ENCODE measurements at regions not wholly inside any gene's neighbourhood (a gene's known extent, or its start where the extent isn't known, plus 50 kb on each side); places are given as distances from the start of the nearest gene placed in this dataset.

GRCh38 chr17:36661047-36661666, 59.8 kb downstream of the MRM1 start:
- intact Hi-C loops (cut with DNase I) = no loop called here
- DNase-seq = peak in 8 of 10 donors; percentile 31 to 95 (median 62)

DNA sequence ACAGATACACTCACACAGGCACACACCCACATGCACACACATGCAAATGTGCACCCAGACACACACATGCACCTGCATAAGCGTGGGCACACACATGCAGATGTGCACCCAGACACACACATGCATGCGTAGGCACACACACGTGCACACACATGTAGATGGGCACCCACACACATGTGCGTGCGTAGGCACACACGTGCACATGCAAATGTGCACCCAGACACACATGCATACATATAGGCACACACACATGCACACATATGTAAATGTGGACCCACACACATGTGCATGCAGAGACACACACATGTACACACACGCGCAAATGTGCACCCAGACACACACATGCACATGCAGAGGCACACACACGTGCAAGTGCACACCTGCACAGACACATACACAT, 60.3 kb downstream of the MRM1 start:
- no peak for DNase-seq
- intact Hi-C loops (cut with DNase I) = no loop called here

DNA sequence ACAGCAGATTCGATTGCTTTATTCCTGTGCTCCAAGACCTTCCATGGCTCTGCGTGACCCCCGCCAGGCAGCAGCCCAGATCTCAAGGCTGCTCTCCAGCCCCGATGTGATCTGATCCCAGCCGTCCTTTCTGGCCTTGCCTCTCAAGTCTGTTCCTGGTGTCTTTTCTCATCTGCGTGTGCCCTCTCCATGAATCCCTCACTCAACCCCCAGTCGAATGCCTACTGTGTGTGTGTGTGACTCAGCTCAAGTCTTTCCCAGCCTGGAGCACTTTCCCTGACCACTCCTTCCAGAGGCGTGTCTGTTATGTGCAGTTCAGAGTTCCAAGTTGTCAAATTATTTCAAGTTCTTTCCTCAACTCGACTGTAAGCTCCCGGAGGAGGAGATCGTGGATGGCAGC, 64.0 kb downstream of the MRM1 start:
- no peak for DNase-seq
- intact Hi-C loops (cut with DNase I) = no loop called here

DNA sequence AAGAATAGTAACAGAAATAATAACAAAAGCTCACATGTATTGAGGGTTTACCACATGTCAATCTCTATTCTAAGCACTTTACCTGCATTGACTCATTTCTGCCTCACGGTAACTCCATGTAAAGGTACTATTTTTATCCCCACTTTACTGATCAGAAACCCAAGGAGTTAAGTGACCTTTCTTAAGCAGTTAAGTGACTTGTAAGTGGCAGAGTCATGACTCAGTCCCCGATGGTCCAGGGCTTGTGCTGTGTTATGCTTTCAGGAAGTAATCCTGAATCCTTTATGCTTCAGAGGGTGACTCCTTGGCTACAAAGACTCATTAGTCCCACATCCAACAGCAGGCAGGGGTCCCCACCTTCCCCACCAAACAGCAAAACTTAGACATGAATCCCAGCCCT, 66.5 kb downstream of the MRM1 start:
- DNase-seq = no peak
- intact Hi-C loops (cut with DNase I) = no loop called here

- intact Hi-C loops (cut with DNase I) = no loop called here
- no peak for DNase-seq
These were observed 67.4 kb downstream of the MRM1 start for GRCh38 chr17:36668824-36669223.

DNA sequence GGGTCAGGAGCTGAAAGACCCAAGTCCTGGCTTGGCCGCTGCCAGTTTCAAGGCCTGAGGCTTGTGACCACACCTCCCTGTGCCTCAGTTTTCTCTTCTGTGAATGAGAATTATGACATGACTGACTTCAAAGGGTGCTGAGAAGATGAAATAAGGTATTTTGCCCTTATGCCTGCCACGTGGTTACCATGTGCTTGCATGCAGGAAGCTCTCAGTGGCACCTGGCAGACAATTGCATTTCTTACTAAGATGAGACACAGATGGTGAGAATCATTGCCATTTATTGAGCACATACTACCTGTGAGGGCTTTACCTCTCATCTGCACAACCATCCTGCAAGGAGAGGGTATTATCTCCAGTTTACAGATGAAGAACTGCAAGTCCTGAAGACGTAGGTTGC, 69.8 kb downstream of the MRM1 start:
- no peak for DNase-seq
- intact Hi-C loops (cut with DNase I) = no loop called here

GRCh38 chr17:36672403-36672918, 71.1 kb downstream of the MRM1 start:
- intact Hi-C loops (cut with DNase I) = no loop called here
- peak in 1 of 10 donors; percentile 9 for DNase-seq

GRCh38 chr17:36673068-36673467, 71.7 kb downstream of the MRM1 start:
- no peak for DNase-seq
- intact Hi-C loops (cut with DNase I) = no loop called here

DNA sequence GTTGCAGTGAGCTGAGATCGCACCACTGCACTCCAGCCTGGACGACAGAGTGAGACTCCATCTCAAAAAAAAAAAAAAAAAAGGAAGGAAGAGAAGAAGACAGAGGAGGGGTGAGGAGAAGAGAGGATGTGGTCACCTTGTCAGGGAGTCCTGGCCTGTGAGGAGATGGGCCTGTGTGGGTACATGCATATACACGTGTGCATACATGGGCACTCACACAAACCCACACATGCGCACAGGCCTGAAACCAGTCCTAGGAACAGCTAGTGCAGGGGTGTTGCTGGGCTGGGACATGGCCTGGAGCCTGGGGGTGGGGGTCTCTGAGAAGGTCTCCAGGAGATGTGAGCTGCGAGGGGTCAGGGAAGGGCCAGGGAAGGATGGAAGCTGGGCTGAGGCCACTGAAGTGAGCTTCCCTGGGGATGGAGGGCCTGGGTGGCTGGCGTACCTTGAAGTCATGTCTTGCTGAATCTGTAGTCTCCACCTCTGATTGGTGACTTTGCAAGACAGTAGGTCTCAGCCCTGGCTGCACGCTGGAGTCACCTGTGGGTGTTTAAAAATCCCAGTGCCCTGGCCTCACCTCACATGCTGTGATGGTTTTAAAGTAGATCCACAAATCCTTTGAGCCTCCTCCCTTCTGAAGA, 72.4 kb downstream of the MRM1 start:
- intact Hi-C loops (cut with DNase I) = no loop called here
- no peak for DNase-seq

DNA sequence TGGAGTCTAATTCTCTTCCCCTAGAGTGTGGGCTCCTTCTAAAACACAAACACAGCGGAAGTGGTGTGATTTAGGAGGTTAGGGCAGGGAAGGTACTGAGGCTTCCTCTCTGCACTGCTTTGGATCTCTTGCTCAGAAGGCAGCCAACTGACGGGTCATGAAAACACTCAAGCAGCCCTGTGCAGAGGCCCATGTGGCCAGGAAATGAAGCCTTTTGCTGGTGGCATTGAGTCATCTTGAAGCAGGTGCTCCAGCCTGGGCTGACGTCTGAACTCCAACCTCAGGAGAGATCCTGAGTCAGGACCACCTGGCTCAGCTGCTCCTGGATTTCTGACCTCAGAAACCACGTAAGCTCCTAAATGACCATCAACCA, 72.9 kb downstream of the MRM1 start:
- intact Hi-C loops (cut with DNase I) = no loop called here
- no peak for DNase-seq

GRCh38 chr17:36675250-36675649, 73.9 kb downstream of the MRM1 start:
- intact Hi-C loops (cut with DNase I) = no loop called here
- DNase-seq = no peak

DNA sequence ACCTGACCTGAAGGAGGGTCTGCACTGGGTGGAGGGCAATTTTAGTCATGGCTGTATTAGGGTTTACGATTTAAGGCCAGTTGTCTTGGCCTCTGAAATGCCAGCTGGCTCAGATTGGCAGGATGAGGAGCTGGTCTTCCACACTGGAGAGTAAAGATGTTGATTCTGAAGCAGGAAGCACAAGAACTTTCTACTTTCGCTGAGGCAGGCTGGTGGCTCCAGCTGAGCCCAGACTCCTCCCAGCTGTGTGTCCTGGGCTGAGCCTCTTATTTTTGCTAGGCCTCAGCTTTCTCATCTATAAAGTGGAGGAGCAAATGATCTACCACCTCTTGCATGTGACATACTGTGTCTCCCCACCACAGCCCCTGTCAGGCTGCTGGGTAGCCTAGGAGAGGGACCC, 74.4 kb downstream of the MRM1 start:
- intact Hi-C loops (cut with DNase I) = no loop called here
- DNase-seq = no peak

DNA sequence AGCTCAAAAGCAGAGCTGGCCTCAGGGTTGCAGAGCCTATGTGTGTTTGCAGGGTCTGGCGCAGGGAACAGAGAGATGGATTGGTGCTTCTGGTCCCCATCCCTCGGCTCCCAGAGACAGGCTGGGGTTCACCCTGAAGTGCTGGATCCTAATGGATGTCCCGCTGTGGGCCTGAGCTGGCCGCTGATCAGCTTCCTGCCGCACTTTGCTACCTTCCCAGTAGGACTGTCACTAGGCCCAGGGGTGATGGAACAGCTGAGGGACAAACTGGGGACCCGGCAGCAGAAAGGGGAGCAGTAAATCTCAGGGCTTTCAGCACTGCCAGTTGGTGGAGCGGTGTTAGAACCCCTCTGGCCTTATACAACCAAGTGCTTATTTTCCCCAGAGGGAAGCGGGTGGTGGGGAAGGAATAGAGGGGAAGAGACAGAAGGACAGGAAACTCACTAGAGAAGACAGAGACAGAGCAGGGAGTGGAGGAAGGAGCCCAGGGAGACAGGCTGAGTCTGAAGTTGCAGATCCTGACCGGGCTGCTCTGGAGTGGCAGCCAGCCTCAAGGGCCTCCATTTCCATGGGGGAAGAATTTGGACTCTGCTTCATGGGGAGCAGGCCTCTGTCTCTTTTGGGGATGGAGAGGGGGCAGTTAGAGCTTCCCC, 78.6 kb downstream of the MRM1 start:
- peak in 2 of 10 donors; percentile 1 to 55 for DNase-seq
- intact Hi-C loops (cut with DNase I) = no loop called here

GRCh38 chr17:36680701-36681202, 79.4 kb downstream of the MRM1 start:
- peak in 2 of 10 donors; percentile 9 for DNase-seq
- intact Hi-C loops (cut with DNase I) = no loop called here

GRCh38 chr17:36682773-36683172, 81.4 kb downstream of the MRM1 start:
- intact Hi-C loops (cut with DNase I) = no loop called here
- DNase-seq = peak in 1 of 10 donors; percentile 11

GRCh38 chr17:36683387-36683786, 82.0 kb downstream of the MRM1 start:
- no peak for DNase-seq
- intact Hi-C loops (cut with DNase I) = no loop called here

DNA sequence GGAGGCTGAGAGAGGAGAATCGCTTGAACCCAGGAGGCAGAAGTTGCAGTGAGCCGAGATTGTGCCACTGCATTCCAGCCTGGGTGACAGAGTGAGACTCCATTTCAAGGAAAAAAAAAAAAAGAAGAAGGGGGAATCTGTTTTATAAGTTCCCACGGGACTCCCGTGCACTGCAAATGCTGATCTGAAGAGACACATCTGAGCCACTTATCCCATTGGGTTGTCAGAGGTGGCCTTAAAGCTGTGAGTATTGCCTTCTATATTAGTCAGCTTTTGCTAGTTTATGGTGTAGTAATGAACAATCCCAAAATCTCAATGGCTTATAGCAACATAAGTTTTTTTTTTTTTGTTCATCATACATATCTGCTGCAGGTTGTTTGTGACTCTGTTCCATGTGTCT, 82.8 kb downstream of the MRM1 start:
- no peak for DNase-seq
- intact Hi-C loops (cut with DNase I) = no loop called here

GRCh38 chr17:36686123-36686669, 84.8 kb downstream of the MRM1 start:
- peak in 3 of 10 donors; percentile 22 to 84 (median 84) for DNase-seq
- intact Hi-C loops (cut with DNase I) = no loop called here

DNA sequence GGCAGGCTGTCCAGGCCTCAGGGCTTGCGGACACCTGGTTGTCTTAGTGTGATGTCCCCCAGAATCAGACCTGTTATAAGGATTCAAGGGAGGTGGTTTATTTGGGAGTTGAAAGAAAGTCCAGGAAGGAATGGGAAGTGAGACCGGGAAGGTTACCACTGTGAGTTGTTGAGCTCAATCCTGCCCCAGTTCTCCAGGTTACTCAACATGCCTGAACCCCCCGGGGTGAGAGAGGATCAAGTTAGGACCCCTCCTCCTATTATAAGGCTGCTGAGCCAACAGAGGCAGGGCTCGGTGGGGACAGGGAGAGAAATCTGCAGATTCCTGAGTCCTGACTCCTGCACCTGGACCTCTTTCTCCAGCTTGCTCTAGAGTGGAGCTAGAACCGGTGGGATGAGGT, 86.4 kb downstream of the MRM1 start:
- intact Hi-C loops (cut with DNase I) = no loop called here
- DNase-seq = peak in 1 of 10 donors; percentile 10

DNA sequence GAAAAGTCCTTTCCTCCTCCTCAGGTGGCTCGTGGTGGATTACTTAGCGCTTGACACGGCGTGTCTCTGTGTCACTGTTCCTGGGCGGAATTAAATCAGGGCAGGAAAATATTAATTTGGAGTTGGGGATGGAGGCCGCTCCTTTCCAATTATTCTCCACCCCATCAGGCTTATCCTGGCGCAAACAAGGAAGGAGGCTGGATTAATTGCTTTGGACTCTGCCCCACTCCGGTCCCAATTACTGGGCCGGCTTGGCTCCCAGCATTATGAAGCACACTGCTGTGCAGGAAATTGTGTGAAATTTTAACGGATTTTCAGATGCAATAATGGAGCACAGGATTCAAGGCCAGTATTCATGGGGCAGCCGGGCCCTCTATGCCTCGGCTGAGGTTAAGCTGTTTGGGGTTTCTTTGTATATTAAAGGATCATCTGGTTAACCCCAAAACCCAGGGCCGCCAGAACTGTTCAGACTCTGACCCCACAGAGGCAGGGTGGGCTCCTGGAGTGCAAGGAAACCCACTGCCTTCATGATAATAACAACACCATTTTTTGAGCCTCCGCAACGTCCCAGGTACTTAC, 87.8 kb downstream of the MRM1 start:
- intact Hi-C loops (cut with DNase I) = no loop called here

GRCh38 chr17:36690190-36690589, 88.8 kb downstream of the MRM1 start:
- intact Hi-C loops (cut with DNase I) = no loop called here

More for the DNA sequence above, 87.8 kb downstream of the MRM1 start:
- DNase-seq = peak in 1 of 10 donors; percentile 43

More at GRCh38 chr17:36690190-36690589, 88.8 kb downstream of the MRM1 start:
- peak in 1 of 10 donors; percentile 61 for DNase-seq
